GM12878 (cell line): ENCODE measurements at regions not wholly inside any gene's neighbourhood (a gene's known extent, or its start where the extent isn't known, plus 50 kb on each side); places are given as distances from the start of the nearest gene placed in this dataset.

Experiments used
- ATAC-seq: fragments of 200-7000 bp; cut with Tn5 transposase; 3 replicates; pipeline ENCODE4 v1.9.1; 2020; ENCODE audit warnings: mild to moderate bottlenecking, moderate library complexity
- BruUV-seq: library from RNA; stranded (reverse); fragments of 400-500 nt; replicated peaks from 2 replicates; lab custom pipeline; 2021; lab: Mats Ljungman, UMichigan
- CTCF ChIA-PET: fragments of 300-600 bp; sonication (Branson Sonifier 250); formaldehyde crosslinking; extraction: SDS; loops from one replicate; lab custom pipeline; 2021; ENCODE audit warnings: inconsistent platforms; lab: Yijun Ruan, JAX
- POLR2A ChIA-PET: fragments of 350-600 bp; formaldehyde crosslinking; extraction: SDS; loops from one replicate; lab custom pipeline; 2021; ENCODE audit warnings: inconsistent platforms; lab: Charles Lee
- RAD21 ChIA-PET: fragments of 300-600 bp; sonication (Branson Sonifier 250); formaldehyde crosslinking; loops from one replicate; lab custom pipeline; 2023; ENCODE audit warnings: antibody characterized with exemption; ENCODE audit not compliant: unreplicated experiment; lab: Charles Lee
- SMC1A ChIA-PET: fragments of 300-600 bp; sonication (Branson Sonifier 250); formaldehyde crosslinking; loops from one replicate; lab custom pipeline; 2023; ENCODE audit not compliant: unreplicated experiment, uncharacterized antibody; lab: Charles Lee
- DNase-seq: peaks from one replicate; pipeline ENCODE4 v3.0.0-alpha.2; 2011; ENCODE audit warnings: low read depth, low spot score
- FAIRE-seq: peaks from 3 replicates; lab custom pipeline; 2011; peaks lifted over from hg19 to GRCh38; lab: Jason Lieb, UNC
- H2AFZ ChIP-seq: 2 replicates; pipeline ENCODE4 v1.6.0; 2011; ENCODE audit warnings: low read depth, low read length, control low read depth; ENCODE audit not compliant: control insufficient read depth
- H3K27ac ChIP-seq: 2 replicates; pipeline ENCODE4 v1.5.1; 2011; ENCODE audit warnings: control low read depth; ENCODE audit not compliant: control insufficient read depth, insufficient read depth
- H3K27me3 ChIP-seq, 2 experiments: replicated peaks in 1 of 2; 2 replicates each; pipeline versions ENCODE4 v1.6.0 to v1.6.1; 2011; ENCODE audit warnings: low read length in 1 of 2; ENCODE audit not compliant: control insufficient read depth in 2 of 2, insufficient read depth in 2 of 2
- H3K36me3 ChIP-seq, 2 experiments: 2 replicates each; pipeline ENCODE4 v1.5.1; 2011; ENCODE audit warnings: low read length in 1 of 2; ENCODE audit not compliant: control insufficient read depth in 2 of 2, insufficient read depth in 2 of 2
- H3K4me1 ChIP-seq: 2 replicates; pipeline ENCODE4 v1.6.1; 2011; ENCODE audit warnings: mild to moderate bottlenecking, low read length, moderate library complexity, mixed read lengths; ENCODE audit not compliant: control insufficient read depth, insufficient read depth
- H3K4me2 ChIP-seq: 2 replicates; pipeline ENCODE4 v1.6.0; 2011; ENCODE audit warnings: control low read depth; ENCODE audit not compliant: control insufficient read depth, insufficient read depth
- H3K4me3 ChIP-seq: fragments of 200-600 bp; sonication (generic); 2 replicates; pipeline ENCODE4 v1.5.1; 2016
- H3K79me2 ChIP-seq: 2 replicates; pipeline ENCODE4 v1.6.0; 2011; ENCODE audit warnings: low read length; ENCODE audit not compliant: control insufficient read depth, insufficient read depth
- H3K9ac ChIP-seq: 2 replicates; pipeline ENCODE4 v1.8.0; 2011; ENCODE audit warnings: low read length, control low read depth, mixed read lengths; ENCODE audit not compliant: control insufficient read depth, insufficient read depth
- H3K9me3 ChIP-seq: replicated peaks from 3 replicates; pipeline ENCODE4 v1.5.1; 2011; ENCODE audit warnings: mild to moderate bottlenecking, low read length; ENCODE audit not compliant: control insufficient read depth, insufficient read depth
- H4K20me1 ChIP-seq: 2 replicates; pipeline ENCODE4 v1.6.0; 2011; ENCODE audit not compliant: control insufficient read depth, insufficient read depth
- ATF2 ChIP-seq: IDR thresholded peaks from 2 replicates; pipeline ENCODE4 v1.6.1; 2012; ENCODE audit warnings: low read length, inconsistent platforms
- CHD1 ChIP-seq: IDR thresholded peaks from 2 replicates; pipeline ENCODE4 v1.6.1; 2012; ENCODE audit warnings: low read depth, low read length, improper control_type of control experiment
- ELK1 ChIP-seq: IDR thresholded peaks from 2 replicates; pipeline ENCODE4 v1.6.1; 2012; ENCODE audit warnings: low read depth, low read length, improper control_type of control experiment
- EP300 ChIP-seq, 2 experiments: fragments of 150-350 bp in 1 of 2; IDR thresholded peaks; 2 replicates each; pipeline ENCODE4 v1.6.1; 2011 to 2012; ENCODE audit warnings: low read depth in 2 of 2, low read length in 2 of 2, borderline replicate concordance in 1 of 2, improper control_type of control experiment in 1 of 2, inconsistent platforms in 1 of 2; ENCODE audit not compliant: control insufficient read depth in 1 of 2
- ETV6 ChIP-seq, 2 experiments: fragments of 450-650 bp in 1 of 2; IDR thresholded peaks in 1 of 2; conservative IDR thresholded peaks in 1 of 2; 2 replicates each; pipeline ENCODE4 v1.6.1; 2014; ENCODE audit warnings: antibody characterized with exemption in 1 of 2, borderline replicate concordance in 1 of 2, low read depth in 1 of 2, mild to moderate bottlenecking in 1 of 2, moderate library complexity in 1 of 2
- GABPA ChIP-seq: IDR thresholded peaks from 2 replicates; pipeline ENCODE4 v1.6.1; 2014; ENCODE audit warnings: antibody characterized with exemption, low read depth, mild to moderate bottlenecking, inconsistent platforms
- HDGF ChIP-seq: fragments of 450-650 bp; IDR thresholded peaks from 2 replicates; pipeline ENCODE4 v1.6.1; 2016; ENCODE audit warnings: antibody characterized with exemption
- MLLT1 ChIP-seq: fragments of 450-650 bp; IDR thresholded peaks from 2 replicates; pipeline ENCODE4 v1.6.1; 2016; ENCODE audit warnings: mild to moderate bottlenecking
- NR2C2 ChIP-seq: IDR thresholded peaks from 2 replicates; pipeline ENCODE4 v1.6.1; 2011; ENCODE audit warnings: borderline replicate concordance, low read depth; ENCODE audit not compliant: control insufficient read depth, insufficient read length
- NRF1 ChIP-seq: conservative IDR thresholded peaks from 2 replicates; pipeline ENCODE4 v1.6.1; 2011; ENCODE audit warnings: mild to moderate bottlenecking, low read depth, low read length, improper control_type of control experiment
- RAD21 ChIP-seq: IDR thresholded peaks from 2 replicates; pipeline ENCODE4 v1.6.1; 2011; ENCODE audit warnings: mild to moderate bottlenecking, low read depth, low read length, moderate library complexity; ENCODE audit not compliant: insufficient read depth
- RB1 ChIP-seq: fragments of 450-650 bp; formaldehyde crosslinking; IDR thresholded peaks from 2 replicates; pipeline ENCODE4 v1.6.1; 2017; ENCODE audit warnings: mild to moderate bottlenecking, borderline replicate concordance
- SMARCA5 ChIP-seq: fragments of 450-650 bp; IDR thresholded peaks from 2 replicates; pipeline ENCODE4 v1.6.1; 2017; ENCODE audit warnings: mild to moderate bottlenecking
- SP1 ChIP-seq: IDR thresholded peaks from one replicate; pipeline ENCODE4 v1.6.1; 2011; ENCODE audit warnings: low read depth, low read length
- ZBTB40 ChIP-seq: fragments of 450-650 bp; IDR thresholded peaks from 2 replicates; pipeline ENCODE4 v1.6.1; 2016; ENCODE audit warnings: mild to moderate bottlenecking, moderate library complexity, borderline replicate concordance
- ZNF217 ChIP-seq: fragments of 450-650 bp; IDR thresholded peaks from 2 replicates; pipeline ENCODE4 v1.6.1; 2017; ENCODE audit warnings: antibody characterized with exemption, mild to moderate bottlenecking
- in situ Hi-C: fragments of 300-500 bp; cut with MboI; formaldehyde crosslinking; loops from 9 replicates; pipeline ENCODE4 v1.14.3; 2018; ENCODE audit warnings: mixed read lengths
- intact Hi-C: fragments of 100-400 bp; cut with micrococcal nuclease; formaldehyde crosslinking; loops from one replicate; pipeline ENCODE4 v1.14.2; 2022; ENCODE audit not compliant: unreplicated experiment

- no peak for TF ChIP-seq SP1
- TF ChIP-seq EP300 (IDR thresholded peaks at IDR 0.05; ENCODE audit: borderline replicate concordance in 1 of 2, control insufficient read depth in 1 of 2, low read depth in 2 of 2, low read length in 2 of 2), result no peak
- TF ChIP-seq RAD21, result no peak
- TF ChIP-seq, all 136 proteins: peak for 0
Measured at GRCh38 chr3:30181178-30181465, 425.3 kb upstream of the TGFBR2 start (continued).

- ChIA-PET SMC1A (interaction anchor here (1.6 kb wide), 2 partner anchors 16 to 18 kb away, joined by 5 read pairs; no protein-coding TSS in a partner anchor), POLR2A (no interaction called here), RAD21 (no interaction called here), CTCF (interaction anchor here (1.9 kb wide), 1 partner anchor 17 kb away, joined by 8 read pairs; no protein-coding TSS in a partner anchor)
- Histone ChIP-seq H3K79me2 (no peaks in the 10 kb centered on the region), H3K27ac (no peak overlapping the region), H3K27me3 (no peaks in the 10 kb centered on the region), H2AFZ (no peak overlapping the region), H3K4me1 (no peaks in the 10 kb centered on the region), H4K20me1 (no peaks in the 10 kb centered on the region), H3K4me2 (no peak overlapping the region), H3K9ac (no peak overlapping the region), H3K4me3 (no peak overlapping the region), H3K9me3 (no peaks in the 10 kb centered on the region), H3K36me3 (no peaks in the 10 kb centered on the region)
- in situ Hi-C loops, result loop anchor here (25.0 kb wide), 1 partner anchor 1269 kb away; no protein-coding TSS in a partner anchor
- FAIRE-seq, result no peak
- intact Hi-C loops, result no loop called here
- ATAC-seq, result no peak
- BruUV-seq, result no TSS peak
- no peak for DNase-seq
- no peak for TF ChIP-seq NR2C2
- no peak for TF ChIP-seq SMARCA5
- TF ChIP-seq ETV6 (conservative IDR thresholded peaks at IDR 0.05 in 1 of 2, IDR thresholded peaks at IDR 0.05 in 1 of 2; ENCODE audit: borderline replicate concordance in 1 of 2, low read depth in 1 of 2), result no peak
- TF ChIP-seq HDGF, result no peak
- TF ChIP-seq ELK1, result no peak
- no peak for TF ChIP-seq ZBTB40
- no peak for TF ChIP-seq ZNF217
- TF ChIP-seq ATF2, result no peak
- no peak for TF ChIP-seq MLLT1
- no peak for TF ChIP-seq GABPA
- no peak for TF ChIP-seq RB1
- TF ChIP-seq NRF1, result no peak
- no peak for TF ChIP-seq CHD1
Measured at GRCh38 chr3:30181581-30181980, 424.8 kb upstream of the TGFBR2 start.
